Right cardiac atrium (tissue), 5 donors: ENCODE measurements at regions not wholly inside any gene's neighbourhood (a gene's known extent, or its start where the extent isn't known, plus 50 kb on each side); places are given as distances from the start of the nearest gene placed in this dataset.

Source experiments
- ATAC-seq, 2 donors: fragments of 200-7000 bp; cut with Tn5 transposase; one replicate each; pipeline versions ENCODE4 v1.8.0 to v1.9.1; 2020; ENCODE audit warnings: moderate library complexity in 2 of 2, mild to moderate bottlenecking in 1 of 2
- DNase-seq, 3 donors: peaks; one replicate each; pipeline ENCODE4 v3.0.0-alpha.2; 2020
- H3K27ac ChIP-seq: one replicate; pipeline ENCODE4 v1.5.1; 2013; ENCODE audit warnings: mild to moderate bottlenecking, low read length, control low read depth, moderate library complexity
- H3K27me3 ChIP-seq: one replicate; pipeline ENCODE4 v1.6.1; 2013; ENCODE audit not compliant: control insufficient read depth, insufficient read depth
- H3K4me1 ChIP-seq: one replicate; pipeline ENCODE4 v1.6.1; 2013; ENCODE audit warnings: low read length; ENCODE audit not compliant: control insufficient read depth, insufficient read depth
- H3K4me3 ChIP-seq: one replicate; pipeline ENCODE4 v1.5.1; 2013; ENCODE audit warnings: low read length, control low read depth
- H3K9me3 ChIP-seq: one replicate; pipeline ENCODE4 v1.6.1; 2013; ENCODE audit warnings: low read length; ENCODE audit not compliant: control insufficient read depth
- WGBS: extraction: QIAGEN DNeasy Blood & Tissue Kit; methylation state at CpG from one replicate; pipeline ENCODE4 v1.1.7; 2013; 5-methylcytosine and 5-hydroxymethylcytosine counted together
- intact Hi-C, 4 donors: fragments of 100-400 bp; cut with DNase I; formaldehyde crosslinking; loops; one replicate each; pipeline versions ENCODE4 v1.11.0 to v1.14.0; 2022 to 2023
- donor health status: healthy with polysubstance abuse.
- donor health status: DM: no; HTN: yes; CAD: no.
- donor health status: DM: no; HTN: no; CAD: no.
- donor health status: DM: no; HTN: yes; CAD: no; lungs with severe emphysema.
- donor health status: DM: yes; HTN: yes; CAD: no.

- Histone ChIP-seq H3K27me3 (no peaks in the 10 kb centered on the region), H3K27ac (no peak overlapping the region), H3K4me1 (no peaks in the 10 kb centered on the region), H3K4me3 (no peak overlapping the region), H3K9me3 (no peaks in the 10 kb centered on the region)
- DNase-seq, result no peak
- WGBS, result 42% methylated on average over 1 of the region's 1 CpG
- ATAC-seq, result no peak
- intact Hi-C loops, result loop anchor here in 1 of 4 donors (5.0 kb wide), 1 partner anchor 301 kb away; no protein-coding TSS in a partner anchor
These were observed 383.4 kb downstream of the BRINP1 start for GRCh38 chr9:118985851-118986250.

DNA sequence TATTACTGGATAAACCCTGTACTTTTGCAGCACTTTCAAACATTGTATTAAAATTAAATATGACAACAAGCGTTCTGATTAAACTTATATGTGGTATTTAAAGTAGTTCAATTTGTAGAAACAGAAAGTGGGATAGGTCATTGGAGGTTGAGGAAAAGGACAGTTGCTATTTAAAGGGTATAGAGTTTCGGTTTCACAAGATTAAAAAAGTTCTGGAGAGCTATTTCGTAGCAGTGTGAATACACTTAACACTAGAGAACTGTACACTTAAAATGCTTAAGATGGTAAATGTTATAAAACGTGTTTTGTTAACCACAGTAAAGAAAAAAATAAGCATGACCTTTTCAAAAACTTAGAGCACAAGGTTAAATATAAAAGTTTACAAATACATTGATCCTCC lies 382.1 kb downstream of the BRINP1 start:
- ATAC-seq (no peak), DNase-seq (no peak)
- intact Hi-C loops, result loop anchor here in 1 of 4 donors (5.0 kb wide), 1 partner anchor 300 kb away; no protein-coding TSS in a partner anchor
- no peak overlapping the region for H3K27ac ChIP-seq
- no peaks in the 10 kb centered on the region for H3K9me3 ChIP-seq
- H3K4me3 ChIP-seq, result no peak overlapping the region
- 44% methylated on average over 4 of the region's 4 CpGs for WGBS
- no peaks in the 10 kb centered on the region for H3K27me3 ChIP-seq
- peaks cover 5% of the 10 kb centered on the region for H3K4me1 ChIP-seq

DNA sequence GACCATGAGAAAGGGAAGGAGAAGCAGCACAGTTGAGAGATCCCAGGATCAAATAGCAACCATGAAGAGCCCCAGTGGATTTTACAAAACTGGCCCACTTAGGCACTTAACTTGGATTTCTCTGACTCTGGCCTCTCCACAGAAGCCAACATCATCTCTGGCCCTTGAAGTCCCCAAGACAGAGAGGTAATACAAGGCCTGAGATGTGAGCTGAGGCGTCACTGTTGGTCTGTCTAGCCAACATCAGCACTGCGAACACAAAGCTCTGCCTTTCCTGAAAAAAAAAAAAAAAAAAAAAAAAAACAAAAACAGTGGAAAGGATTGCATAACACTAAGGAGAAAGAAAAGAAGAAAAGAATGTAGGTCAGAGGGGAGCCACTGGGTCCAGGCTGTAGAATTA lies 378.3 kb downstream of the BRINP1 start:
- Histone ChIP-seq H3K27me3 (no peaks in the 10 kb centered on the region), H3K4me3 (no peak overlapping the region), H3K27ac (no peak overlapping the region), H3K9me3 (no peaks in the 10 kb centered on the region), H3K4me1 (peaks cover 5% of the 10 kb centered on the region)
- DNase-seq, result peak in 2 of 3 donors; percentile 13 to 59
- WGBS, result 52% methylated on average over 2 of the region's 2 CpGs
- intact Hi-C loops, result no loop called here
- peak; percentile 41 to 73 for ATAC-seq

GRCh38 chr9:118991366-118992285 lies 377.6 kb downstream of the BRINP1 start:
- Histone ChIP-seq H3K27ac (no peak overlapping the region), H3K27me3 (no peaks in the 10 kb centered on the region), H3K4me1 (peaks cover 5% of the 10 kb centered on the region), H3K9me3 (no peaks in the 10 kb centered on the region), H3K4me3 (no peak overlapping the region)
- intact Hi-C loops, result no loop called here
- ATAC-seq, result no peak
- DNase-seq, result no peak
- WGBS, result 55% methylated on average over 3 of the region's 3 CpGs

DNA sequence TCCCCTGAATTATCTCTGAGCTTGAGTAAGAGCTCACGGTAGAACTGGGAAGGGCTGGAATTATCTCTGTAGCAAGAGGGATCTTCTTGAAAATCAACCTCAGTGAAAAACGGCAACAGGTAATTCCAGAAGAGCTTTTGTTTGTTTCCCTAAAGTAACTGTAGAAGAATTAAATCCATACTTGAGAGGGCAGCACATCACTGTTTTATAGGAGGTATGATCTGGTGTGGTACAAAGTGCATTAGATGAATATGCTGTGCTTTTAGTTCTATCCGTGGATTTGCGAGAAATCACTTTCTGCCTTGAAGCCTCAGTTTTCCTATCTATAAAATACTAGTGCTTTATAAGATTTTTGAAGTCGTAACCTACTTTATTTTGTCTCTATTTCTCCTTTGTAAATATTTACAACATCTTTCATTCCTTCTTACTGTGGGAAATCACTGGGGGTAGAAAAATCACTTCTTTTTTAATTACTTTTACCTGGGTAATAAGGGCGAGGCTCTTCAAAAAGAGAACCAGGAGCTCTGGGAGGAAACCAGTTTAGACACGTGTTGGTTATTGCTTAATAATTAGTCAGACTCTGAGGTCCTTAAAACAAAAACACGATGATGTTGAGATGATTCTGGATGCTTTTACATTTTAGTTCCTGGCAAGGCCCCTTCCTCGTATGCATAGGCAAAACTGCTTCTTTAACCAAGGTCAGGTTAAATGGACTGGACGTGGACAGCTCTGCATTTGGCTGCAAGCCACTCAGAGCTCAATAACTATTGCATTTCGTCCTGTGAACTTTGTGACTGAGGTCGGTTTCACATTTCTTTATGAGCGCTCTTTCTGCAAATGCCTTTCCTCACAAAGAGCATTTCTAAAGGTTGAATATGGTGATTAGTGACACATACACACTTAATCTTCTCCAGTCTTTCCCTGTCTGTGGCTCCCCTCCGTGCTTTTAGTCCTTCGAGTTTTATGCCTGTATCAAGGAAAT lies 376.1 kb downstream of the BRINP1 start:
- peaks cover 5% of the 10 kb centered on the region for H3K4me1 ChIP-seq
- DNase-seq (peak in 1 of 3 donors; percentile 32), ATAC-seq (no peak)
- no peaks in the 10 kb centered on the region for H3K9me3 ChIP-seq
- no peak overlapping the region for H3K27ac ChIP-seq
- H3K27me3 ChIP-seq, result no peaks in the 10 kb centered on the region
- intact Hi-C loops, result no loop called here
- WGBS, result 56% methylated on average over 15 of the region's 15 CpGs
- no peak overlapping the region for H3K4me3 ChIP-seq

DNA sequence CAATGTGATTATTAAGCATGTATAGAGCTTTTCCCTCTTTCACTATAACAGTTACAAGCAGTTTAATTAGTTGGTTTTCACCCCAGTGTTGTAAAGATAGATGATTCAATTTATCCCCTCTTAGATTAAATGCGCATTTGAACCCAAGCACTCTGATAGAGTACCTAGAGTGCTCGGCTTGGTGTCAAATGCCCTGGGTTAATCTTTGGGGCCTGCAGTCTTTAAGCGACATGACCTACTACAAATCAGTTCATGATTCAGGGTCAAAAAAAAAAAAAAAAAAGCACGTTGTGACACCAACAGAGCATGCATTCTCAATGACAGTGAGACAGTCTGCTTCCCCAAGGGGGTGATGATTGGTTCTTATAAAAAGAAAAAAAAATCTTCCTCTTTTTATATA lies 375.3 kb downstream of the BRINP1 start:
- H3K9me3 ChIP-seq, result no peaks in the 10 kb centered on the region
- no peaks in the 10 kb centered on the region for H3K27me3 ChIP-seq
- DNase-seq (no peak), ATAC-seq (no peak)
- peaks cover 5% of the 10 kb centered on the region for H3K4me1 ChIP-seq
- H3K27ac ChIP-seq, result no peak overlapping the region
- H3K4me3 ChIP-seq, result no peak overlapping the region
- WGBS, result 67% methylated on average over 4 of the region's 4 CpGs
- intact Hi-C loops, result no loop called here

DNA sequence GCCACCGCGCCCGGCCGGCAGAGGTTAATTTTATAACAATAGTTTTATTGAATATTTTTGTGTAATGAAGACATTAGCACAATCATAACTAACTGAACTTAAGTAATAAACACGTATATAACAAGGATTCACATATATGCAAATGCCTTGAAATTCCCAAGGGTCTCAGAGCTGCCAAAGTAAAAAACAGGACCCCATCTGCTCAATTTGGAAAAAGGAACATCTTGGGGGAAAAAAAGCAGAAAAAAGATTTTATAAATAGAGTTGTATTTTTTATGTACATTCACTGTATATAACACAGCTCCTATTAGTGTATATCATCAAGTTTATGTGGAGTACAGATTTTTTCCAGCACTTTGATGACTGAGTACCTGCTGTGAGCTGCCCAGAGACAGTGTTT lies 366.7 kb downstream of the BRINP1 start:
- no peak for ATAC-seq
- intact Hi-C loops, result no loop called here

DNA sequence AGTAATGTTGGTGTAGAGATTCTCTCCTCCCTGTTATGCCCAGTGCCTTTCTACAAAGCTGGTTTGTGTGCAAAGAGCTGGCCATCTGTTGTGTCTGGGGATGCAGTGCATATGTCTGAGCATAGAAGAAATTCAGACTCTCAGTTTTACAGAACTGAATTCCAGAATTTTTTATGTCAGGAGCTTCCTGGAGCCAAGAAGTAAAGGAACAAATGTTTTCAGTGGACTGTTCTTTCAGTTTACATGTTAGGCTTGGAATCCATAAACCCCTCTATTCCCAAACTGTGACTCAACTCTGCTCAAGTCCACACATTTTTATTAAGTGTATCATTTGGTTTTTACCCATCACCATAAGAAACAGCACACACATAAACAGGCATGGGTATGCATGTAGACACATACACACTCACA lies 366.0 kb downstream of the BRINP1 start:
- H3K9me3 ChIP-seq, result no peaks in the 10 kb centered on the region
- DNase-seq (no peak), ATAC-seq (no peak)
- intact Hi-C loops, result no loop called here
- H3K4me3 ChIP-seq, result no peak overlapping the region
- H3K4me1 ChIP-seq, result peaks cover 3% of the 10 kb centered on the region
- peak overlapping the region; percentile 33 for H3K27ac ChIP-seq
- no peaks in the 10 kb centered on the region for H3K27me3 ChIP-seq

More for the DNA sequence above, 366.7 kb downstream of the BRINP1 start:
- no peaks in the 10 kb centered on the region for H3K27me3 ChIP-seq
- no peaks in the 10 kb centered on the region for H3K9me3 ChIP-seq
- H3K27ac ChIP-seq, result no peak overlapping the region
- H3K4me1 ChIP-seq, result peaks cover 3% of the 10 kb centered on the region
- H3K4me3 ChIP-seq, result no peak overlapping the region
- DNase-seq, result no peak
- 89% methylated on average over 5 of the region's 5 CpGs for WGBS

DNA sequence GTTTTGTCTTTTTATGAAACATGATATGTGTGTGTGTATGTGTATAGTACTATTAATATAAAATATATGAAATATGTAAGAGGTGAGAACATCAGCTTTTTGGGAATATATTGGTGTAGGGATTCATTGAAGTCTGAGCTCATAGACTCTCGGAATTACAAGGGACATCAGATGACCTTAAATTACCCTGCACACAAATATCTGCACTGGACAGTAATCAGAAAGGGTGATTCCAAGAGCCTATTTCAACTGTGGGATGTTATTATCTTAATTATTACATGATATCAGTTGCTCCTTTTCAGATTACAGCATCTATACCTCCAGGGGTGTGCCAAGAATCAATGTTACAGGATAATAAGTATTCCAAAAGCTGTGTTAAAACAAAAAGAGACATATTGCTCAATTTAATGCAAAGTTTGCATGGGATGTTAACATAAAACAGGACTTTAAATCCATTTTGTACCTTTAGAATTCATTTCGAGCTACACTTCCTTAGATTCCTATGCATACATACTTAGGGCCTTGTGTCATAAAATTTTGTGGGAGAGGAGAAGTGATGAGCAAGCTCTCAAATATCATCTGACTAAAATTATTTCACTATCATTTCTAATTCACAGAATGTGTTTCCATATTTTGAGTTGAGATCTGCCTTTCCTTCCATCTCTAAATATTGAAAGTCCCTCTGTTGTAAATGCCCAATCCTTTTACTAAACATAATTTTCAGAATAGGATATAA lies 365.2 kb downstream of the BRINP1 start:
- ATAC-seq (peak; percentile 34 to 44), DNase-seq (no peak)
- H3K27me3 ChIP-seq, result no peaks in the 10 kb centered on the region
- H3K4me3 ChIP-seq, result no peak overlapping the region
- no peak overlapping the region for H3K27ac ChIP-seq
- intact Hi-C loops, result no loop called here
- no peaks in the 10 kb centered on the region for H3K9me3 ChIP-seq
- 40% methylated on average over 2 of the region's 2 CpGs for WGBS
- H3K4me1 ChIP-seq, result peaks cover 3% of the 10 kb centered on the region

- WGBS, result 40% methylated on average over 2 of the region's 2 CpGs
- intact Hi-C loops, result no loop called here
- Histone ChIP-seq H3K4me1 (peaks cover 3% of the 10 kb centered on the region), H3K4me3 (no peak overlapping the region), H3K27ac (peak overlapping the region; percentile 94), H3K27me3 (no peaks in the 10 kb centered on the region), H3K9me3 (no peaks in the 10 kb centered on the region)
- DNase-seq (peak; percentile 59 to 73 (median 70)), ATAC-seq (peak; percentile 95 to 96)
These were observed 364.6 kb downstream of the BRINP1 start for GRCh38 chr9:119004618-119004990.
